Spleen (tissue), 7 donors: ENCODE measurements at regions not wholly inside any gene's neighbourhood (a gene's known extent, or its start where the extent isn't known, plus 50 kb on each side); places are given as distances from the start of the nearest gene placed in this dataset.

ENCODE experiments used
- CTCF ChIP-seq, 11 experiments: fragments of 200-600 bp in 7 of 11; fragments of 450-650 bp in 4 of 11; sonication (generic) in 4 of 11; IDR thresholded peaks in 8 of 11; conservative IDR thresholded peaks in 3 of 11; 1 replicate in 7 of 11; 2 replicates in 4 of 11; pipeline versions ENCODE4 v1.4.0 to v1.8.0; 2016 to 2021; ENCODE audit warnings: antibody characterized with exemption in 11 of 11, inconsistent platforms in 4 of 11, mild to moderate bottlenecking in 1 of 11
- POLR2A ChIP-seq, 3 donors: fragments of 450-650 bp; IDR thresholded peaks; one replicate each; pipeline ENCODE4 v1.5.1; 2017; ENCODE audit warnings: antibody characterized with exemption in 3 of 3, mild to moderate bottlenecking in 1 of 3
- POLR2AphosphoS5 ChIP-seq, 3 donors: sonication (generic); formaldehyde crosslinking; IDR thresholded peaks; one replicate each; pipeline ENCODE4 v1.5.1; 2017; ENCODE audit warnings: antibody characterized with exemption in 3 of 3
- donor health status: DM: no; HTN: no; CAD: no; lungs with moderate emphysema.
- donor health status: DM: no; HTN: no; CAD: no.
- donor health status: DM: no; HTN: no; CAD: no.

GRCh38 chr20:51945177-51945576 lies 142.9 kb upstream of the SALL4 start:
- TF ChIP-seq CTCF (IDR thresholded peaks at IDR 0.05 in 8 of 11, conservative IDR thresholded peaks at IDR 0.05 in 3 of 11) (no peak), POLR2A (IDR thresholded peaks at IDR 0.05) (no peak), POLR2AphosphoS5 (IDR thresholded peaks at IDR 0.05) (no peak)
